PC-3 (cell line): ENCODE measurements at regions not wholly inside any gene's neighbourhood (a gene's known extent, or its start where the extent isn't known, plus 50 kb on each side); places are given as distances from the start of the nearest gene placed in this dataset.

ENCODE experiments used
- CTCF ChIP-seq: fragments of 300-600 bp; sonication (generic); conservative IDR thresholded peaks from 2 replicates; pipeline ENCODE4 v1.5.1; 2017; ENCODE audit warnings: antibody characterized with exemption, low read depth, mild to moderate bottlenecking, low read length
- EZH2 ChIP-seq: fragments of 300-600 bp; sonication (generic); IDR thresholded peaks from one replicate; pipeline ENCODE4 v1.6.1; 2017; ENCODE audit warnings: antibody characterized with exemption, mild to moderate bottlenecking, low read length; ENCODE audit not compliant: unreplicated experiment

- no peak for TF ChIP-seq CTCF
- TF ChIP-seq EZH2, result no peak
Observed at GRCh38 chr6:157769776-157770426, 53.1 kb upstream of the SNX9 start.
